IMR-90 (cell line): ENCODE measurements at regions not wholly inside any gene's neighbourhood (a gene's known extent, or its start where the extent isn't known, plus 50 kb on each side); places are given as distances from the start of the nearest gene placed in this dataset.

Experiments used
- ATAC-seq: fragments of 200-7000 bp; cut with Tn5 transposase; 2 replicates; pipeline ENCODE4 v1.9.1; 2020; ENCODE audit warnings: low read depth, mild to moderate bottlenecking, moderate library complexity
- BruUV-seq: library from RNA; stranded (reverse); fragments of 400-500 nt; replicated peaks from 2 replicates; lab custom pipeline; 2021; lab: Mats Ljungman, UMichigan
- CTCF ChIA-PET: fragments of 300-600 bp; formaldehyde crosslinking; extraction: SDS; loops from one replicate; lab custom pipeline; 2021; ENCODE audit warnings: antibody characterized with exemption; lab: Yijun Ruan, JAX
- POLR2A ChIA-PET: fragments of 300-600 bp; sonication (Branson Sonifier 250); formaldehyde crosslinking; loops from one replicate; lab custom pipeline; 2022; ENCODE audit warnings: antibody characterized with exemption; ENCODE audit not compliant: unreplicated experiment; lab: Charles Lee
- DNase-seq: peaks from one replicate; pipeline ENCODE4 v3.0.0; 2013
- H2AFZ ChIP-seq: replicated peaks from 2 replicates; pipeline ENCODE3; 2013; ENCODE audit warnings: low read length, mild to moderate bottlenecking; ENCODE audit not compliant: poor library complexity
- H2AK5ac ChIP-seq: 2 replicates; pipeline ENCODE4 v1.6.1; 2013; ENCODE audit warnings: low read depth, low read length, inconsistent platforms
- H2AK9ac ChIP-seq: replicated peaks from 2 replicates; pipeline ENCODE3; 2013; ENCODE audit warnings: mild to moderate bottlenecking, low read depth, low read length, moderate library complexity; ENCODE audit not compliant: poor library complexity
- H2BK120ac ChIP-seq: 2 replicates; pipeline ENCODE4 v1.6.1; 2013; ENCODE audit warnings: low read depth, low read length, inconsistent platforms
- H2BK15ac ChIP-seq: 3 replicates; pipeline ENCODE4 v1.6.1; 2013; ENCODE audit warnings: low read depth, low read length, inconsistent platforms
- H2BK20ac ChIP-seq: 2 replicates; pipeline ENCODE4 v1.6.1; 2013; ENCODE audit warnings: low read depth, mild to moderate bottlenecking, inconsistent platforms, low read length, moderate library complexity
- H2BK5ac ChIP-seq: 2 replicates; pipeline ENCODE4 v1.6.1; 2013; ENCODE audit warnings: mild to moderate bottlenecking, low read depth, low read length, inconsistent platforms; ENCODE audit not compliant: poor library complexity, severe bottlenecking
- H3K14ac ChIP-seq: replicated peaks from 2 replicates; pipeline ENCODE4 v1.6.1; 2013; ENCODE audit warnings: low read depth, low read length, inconsistent platforms
- H3K18ac ChIP-seq: 2 replicates; pipeline ENCODE4 v1.6.1; 2013; ENCODE audit warnings: low read depth, low read length, control low read depth
- H3K23ac ChIP-seq: 2 replicates; pipeline ENCODE4 v1.6.1; 2013; ENCODE audit warnings: low read depth, low read length, inconsistent platforms
- H3K27ac ChIP-seq: 2 replicates; pipeline ENCODE4 v1.5.1; 2013; ENCODE audit warnings: mild to moderate bottlenecking, control low read depth, low read length; ENCODE audit not compliant: insufficient read depth
- H3K27me3 ChIP-seq: 2 replicates; pipeline ENCODE4 v1.6.1; 2013; ENCODE audit warnings: low read length; ENCODE audit not compliant: control insufficient read depth, insufficient read depth
- H3K36me3 ChIP-seq: 2 replicates; pipeline ENCODE4 v1.6.1; 2013; ENCODE audit warnings: low read length, mixed read lengths; ENCODE audit not compliant: control insufficient read depth, insufficient read depth
- H3K4ac ChIP-seq: 2 replicates; pipeline ENCODE4 v1.6.1; 2013; ENCODE audit warnings: low read depth, low read length, inconsistent platforms
- H3K4me1 ChIP-seq: 2 replicates; pipeline ENCODE4 v1.6.1; 2013; ENCODE audit warnings: low read length, mixed read lengths; ENCODE audit not compliant: control insufficient read depth, insufficient read depth
- H3K4me2 ChIP-seq: 2 replicates; pipeline ENCODE4 v1.6.1; 2013; ENCODE audit warnings: low read depth, mild to moderate bottlenecking, control low read depth, low read length, moderate library complexity
- H3K4me3 ChIP-seq: 2 replicates; pipeline ENCODE4 v1.5.1; 2013; ENCODE audit warnings: low read depth, mild to moderate bottlenecking, control low read depth, low read length, moderate library complexity; ENCODE audit not compliant: insufficient read depth
- H3K56ac ChIP-seq: 2 replicates; pipeline ENCODE4 v1.6.1; 2013; ENCODE audit warnings: low read length, inconsistent platforms; ENCODE audit not compliant: insufficient read depth; ENCODE audit errors: extremely low read depth
- H3K79me1 ChIP-seq, 2 experiments: 2 replicates each; pipeline ENCODE4 v1.6.1; 2013; ENCODE audit warnings: low read length in 2 of 2, inconsistent platforms in 1 of 2, low read depth in 1 of 2
- H3K9ac ChIP-seq: 2 replicates; pipeline ENCODE4 v1.6.1; 2013; ENCODE audit warnings: low read depth, low read length, control low read depth
- H3K9me1 ChIP-seq: 2 replicates; pipeline ENCODE4 v1.6.1; 2013; ENCODE audit warnings: low read length, inconsistent platforms; ENCODE audit not compliant: insufficient read depth
- H3K9me3 ChIP-seq: 2 replicates; pipeline ENCODE4 v1.6.1; 2013; ENCODE audit warnings: low read length; ENCODE audit not compliant: control insufficient read depth, insufficient read depth
- H4K20me1 ChIP-seq: 2 replicates; pipeline ENCODE4 v1.6.1; 2013; ENCODE audit warnings: low read length, inconsistent platforms; ENCODE audit not compliant: insufficient read depth
- H4K5ac ChIP-seq: 2 replicates; pipeline ENCODE4 v1.6.1; 2013; ENCODE audit warnings: mild to moderate bottlenecking, low read depth, low read length, control low read depth
- H4K8ac ChIP-seq, 2 experiments: 2 replicates each; pipeline ENCODE4 v1.6.1; 2013; ENCODE audit warnings: low read depth in 2 of 2, low read length in 2 of 2, control low read depth in 1 of 2, inconsistent platforms in 1 of 2
- H4K91ac ChIP-seq: 2 replicates; pipeline ENCODE4 v1.6.1; 2013; ENCODE audit warnings: low read depth, low read length, inconsistent platforms; ENCODE audit not compliant: insufficient read depth
- CEBPB ChIP-seq: IDR thresholded peaks from 2 replicates; pipeline ENCODE4 v1.6.1; 2012; ENCODE audit warnings: low read depth, low read length, improper control_type of control experiment
- FOS ChIP-seq: fragments of 150-350 bp; IDR thresholded peaks from 2 replicates; pipeline ENCODE4 v1.6.1; 2016; ENCODE audit warnings: low read depth, low read length
- MAFK ChIP-seq: IDR thresholded peaks from 2 replicates; pipeline ENCODE4 v1.6.1; 2012; ENCODE audit warnings: low read depth, low read length, improper control_type of control experiment
- MAZ ChIP-seq: IDR thresholded peaks from 2 replicates; pipeline ENCODE4 v1.6.1; 2012; ENCODE audit warnings: low read depth, mild to moderate bottlenecking, low read length, improper control_type of control experiment, moderate library complexity, borderline replicate concordance
- RAD21 ChIP-seq: IDR thresholded peaks from 2 replicates; pipeline ENCODE4 v1.6.1; 2012; ENCODE audit warnings: low read length, improper control_type of control experiment
- WGBS, 2 experiments: methylation state at CpG; one replicate each; pipeline versions ENCODE4 v1.1.5 to v1.1.7; 2013; ENCODE audit warnings: missing lambda C conversion rate in 2 of 2; ENCODE audit not compliant: insufficient read length in 1 of 2; ENCODE audit errors: extremely low coverage in 2 of 2; 5-methylcytosine and 5-hydroxymethylcytosine counted together
- dilution Hi-C: fragments of 300-500 bp; cut with HindIII; formaldehyde crosslinking; loops from one replicate; pipeline ENCODE4 v1.14.3; 2018; ENCODE audit warnings: low sequenced_read_pairs; ENCODE audit not compliant: unreplicated experiment
- in situ Hi-C: fragments of 300-500 bp; cut with MboI; formaldehyde crosslinking; loops from 3 replicates; pipeline ENCODE4 v1.14.3; 2019; ENCODE audit warnings: low sequenced_read_pairs, inconsistent platforms, mixed read lengths
- intact Hi-C: fragments of 100-400 bp; cut with micrococcal nuclease; formaldehyde crosslinking; loops from 2 replicates; pipeline ENCODE4 v1.10.0; 2022

DNA sequence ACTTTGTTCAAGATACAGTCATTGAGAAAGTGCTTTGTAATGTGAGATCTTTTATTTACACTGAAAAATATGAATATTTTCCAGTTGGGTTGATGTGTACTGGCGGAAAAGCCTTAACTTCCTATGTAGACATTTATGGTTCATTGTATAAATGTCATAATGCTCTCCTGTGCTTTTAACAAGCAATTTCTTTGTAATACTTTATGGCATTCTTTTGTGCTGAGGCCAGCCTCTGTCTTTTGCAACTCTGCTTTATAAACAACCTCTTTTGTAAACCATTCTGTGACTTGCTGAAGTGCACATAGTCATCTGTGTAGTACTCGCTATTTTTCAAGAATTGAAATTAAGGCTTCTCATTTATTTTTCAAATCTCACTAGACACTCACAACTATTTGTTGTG, 291.2 kb downstream of the CDH11 start:
- Histone ChIP-seq H4K8ac (no peak overlapping the region; a peak in 1 of 4 replicates), H3K4me1 (0 out of 2 replicates have a peak, but pooled peaks cover 2% of the 10 kb centered on the region), H3K9me3 (peaks cover 8% of the 10 kb centered on the region), H3K9ac (no peak overlapping the region), H2BK15ac (no peak overlapping the region), H3K14ac (no peak overlapping the region), H2BK5ac (peak overlapping the region; percentile 81), H3K79me1 (no peaks in the 10 kb centered on the region), H2AFZ (no peak overlapping the region), H2BK20ac (no peak overlapping the region), H4K20me1 (no peaks in the 10 kb centered on the region), H3K4me3 (no peak overlapping the region), H3K23ac (no peak overlapping the region), H3K36me3 (no peaks in the 10 kb centered on the region), H3K4ac (no peak overlapping the region), H2AK9ac (no peak overlapping the region), H4K91ac (no peak overlapping the region), H3K18ac (peak overlapping the region; percentile 96), H3K27me3 (no peaks in the 10 kb centered on the region), H2AK5ac (no peak overlapping the region), H3K9me1 (no peaks in the 10 kb centered on the region), H4K5ac (peak overlapping the region; percentile 74; the same call in 1 of the 2 replicates), H3K4me2 (peak overlapping the region; percentile 68; the same call in 1 of the 2 replicates), H2BK120ac (peak overlapping the region; percentile 7; the same call in 1 of the 2 replicates), H3K56ac (no peak overlapping the region), H3K27ac (peak overlapping the region; percentile 68; the same call in 1 of the 2 replicates)
- intact Hi-C loops (no loop called here), dilution Hi-C loops (no loop called here), in situ Hi-C loops (no loop called here)
- no peak for TF ChIP-seq MAZ
- TF ChIP-seq RAD21, result 0 out of 2 replicates have a peak, but pooled peaks have one; percentile 10
- peak; percentile 48; the same call in 1 of the 2 replicates for TF ChIP-seq FOS
- 0 out of 2 replicates have a peak, but pooled peaks have one; percentile 27 for TF ChIP-seq MAFK
- TF ChIP-seq CEBPB, result peak; percentile 95
- peak; percentile 87 for DNase-seq
- no TSS peak for BruUV-seq
- peak; percentile 91 for ATAC-seq
- ChIA-PET CTCF (no interaction called here), POLR2A (no interaction called here)
- WGBS, 2 experiments, result no CpG with 5 or more reads among the region's 2 CpGs
